ENCODE measurements at regions not wholly inside any gene's neighbourhood (a gene's known extent, or its start where the extent isn't known, plus 50 kb on each side); places are given as distances from the start of the nearest gene placed in this dataset.

GRCh38 chr11:130997278-130997677, 81.0 kb upstream of the SNX19 start:
- Mint-ChIP-seq H3K4me3 (no peak overlapping the region), H3K27ac (no peak overlapping the region; the same call in 1 of the 2 replicates), H3K9me3 (peaks cover 3% of the 10 kb centered on the region; the same call in 1 of the 2 replicates), H3K27me3 (ENCODE audit: insufficient read depth) (peaks cover 1% of the 10 kb centered on the region; the same call in 1 of the 2 replicates), H3K4me1 (ENCODE audit: low read depth) (peaks cover 54% of the 10 kb centered on the region), H3K36me3 (ENCODE audit: low read depth) (peaks cover 5% of the 10 kb centered on the region; the same call in 1 of the 2 replicates)
- no peak for DNase-seq
- no peak for TF ChIP-seq CTCF (IDR thresholded peaks at IDR 0.05)

GRCh38 chr11:130999086-130999485, 82.8 kb upstream of the SNX19 start:
- H3K9me3 Mint-ChIP-seq: peaks cover 3% of the 10 kb centered on the region; the same call in 1 of the 2 replicates
- DNase-seq: peak; percentile 24
- H3K4me1 Mint-ChIP-seq (ENCODE audit: low read depth): peaks cover 59% of the 10 kb centered on the region
- no peaks in the 10 kb centered on the region; the same call in 1 of the 2 replicates for H3K27me3 Mint-ChIP-seq (ENCODE audit: insufficient read depth)
- H3K4me3 Mint-ChIP-seq: peak overlapping the region; percentile 82
- peaks cover 8% of the 10 kb centered on the region; the same call in 1 of the 2 replicates for H3K36me3 Mint-ChIP-seq (ENCODE audit: low read depth)
- H3K27ac Mint-ChIP-seq: peak overlapping the region; percentile 86
- no peak for TF ChIP-seq CTCF (IDR thresholded peaks at IDR 0.05)

GRCh38 chr11:130999992-131000770, 83.9 kb upstream of the SNX19 start:
- Mint-ChIP-seq H3K9me3 (peaks cover 3% of the 10 kb centered on the region; the same call in 1 of the 2 replicates), H3K4me3 (peak overlapping the region; percentile 82), H3K27ac (peak overlapping the region; percentile 86), H3K4me1 (ENCODE audit: low read depth) (peaks cover 59% of the 10 kb centered on the region), H3K36me3 (ENCODE audit: low read depth) (peaks cover 8% of the 10 kb centered on the region; the same call in 1 of the 2 replicates), H3K27me3 (ENCODE audit: insufficient read depth) (no peaks in the 10 kb centered on the region; the same call in 1 of the 2 replicates)
- DNase-seq: peak; percentile 95
- no peak for TF ChIP-seq CTCF (IDR thresholded peaks at IDR 0.05)

GRCh38 chr11:131002145-131002544, 85.9 kb upstream of the SNX19 start:
- H3K4me3 Mint-ChIP-seq: no peak overlapping the region
- no peaks in the 10 kb centered on the region; the same call in 1 of the 2 replicates for H3K27me3 Mint-ChIP-seq (ENCODE audit: insufficient read depth)
- no peak overlapping the region for H3K27ac Mint-ChIP-seq
- no peak for DNase-seq
- peaks cover 8% of the 10 kb centered on the region; the same call in 1 of the 2 replicates for H3K36me3 Mint-ChIP-seq (ENCODE audit: low read depth)
- H3K4me1 Mint-ChIP-seq (ENCODE audit: low read depth): peaks cover 56% of the 10 kb centered on the region
- TF ChIP-seq CTCF (IDR thresholded peaks at IDR 0.05): no peak
- H3K9me3 Mint-ChIP-seq: peaks cover 3% of the 10 kb centered on the region; the same call in 1 of the 2 replicates

- H3K36me3 Mint-ChIP-seq (ENCODE audit: low read depth): peaks cover 3% of the 10 kb centered on the region; the same call in 1 of the 2 replicates
- H3K27me3 Mint-ChIP-seq (ENCODE audit: insufficient read depth): no peaks in the 10 kb centered on the region; the same call in none of the 2 replicates
- no peak overlapping the region for H3K27ac Mint-ChIP-seq
- DNase-seq: no peak
- H3K4me3 Mint-ChIP-seq: no peak overlapping the region
- no peaks in the 10 kb centered on the region for H3K9me3 Mint-ChIP-seq
- TF ChIP-seq CTCF (IDR thresholded peaks at IDR 0.05): no peak
- peaks cover 19% of the 10 kb centered on the region for H3K4me1 Mint-ChIP-seq (ENCODE audit: low read depth)
These were observed 89.5 kb upstream of the SNX19 start for GRCh38 chr11:131005829-131006228.
